Peyer's patch (tissue), 4 donors: ENCODE measurements at regions not wholly inside any gene's neighbourhood (a gene's known extent, or its start where the extent isn't known, plus 50 kb on each side); places are given as distances from the start of the nearest gene placed in this dataset.

Experiments
- POLR2A ChIP-seq, 2 donors: fragments of 450-650 bp; IDR thresholded peaks; one replicate each; pipeline ENCODE4 v1.5.1; 2017; ENCODE audit warnings: antibody characterized with exemption in 2 of 2, mild to moderate bottlenecking in 2 of 2, moderate library complexity in 2 of 2
- TF ChIP-seq, protein P1 (sequence below), 6 experiments: fragments of 450-650 bp in 4 of 6; fragments of 200-600 bp in 2 of 6; sonication (generic) in 1 of 6; IDR thresholded peaks; one replicate each; pipeline ENCODE4 v1.5.1; 2017 to 2019; ENCODE audit warnings: antibody characterized with exemption in 6 of 6, mild to moderate bottlenecking in 3 of 6, moderate library complexity in 1 of 6

GRCh38 chr3:140843656-140844055 is 98.0 kb upstream of the SLC25A36 start:
- TF ChIP-seq, protein P1, sequence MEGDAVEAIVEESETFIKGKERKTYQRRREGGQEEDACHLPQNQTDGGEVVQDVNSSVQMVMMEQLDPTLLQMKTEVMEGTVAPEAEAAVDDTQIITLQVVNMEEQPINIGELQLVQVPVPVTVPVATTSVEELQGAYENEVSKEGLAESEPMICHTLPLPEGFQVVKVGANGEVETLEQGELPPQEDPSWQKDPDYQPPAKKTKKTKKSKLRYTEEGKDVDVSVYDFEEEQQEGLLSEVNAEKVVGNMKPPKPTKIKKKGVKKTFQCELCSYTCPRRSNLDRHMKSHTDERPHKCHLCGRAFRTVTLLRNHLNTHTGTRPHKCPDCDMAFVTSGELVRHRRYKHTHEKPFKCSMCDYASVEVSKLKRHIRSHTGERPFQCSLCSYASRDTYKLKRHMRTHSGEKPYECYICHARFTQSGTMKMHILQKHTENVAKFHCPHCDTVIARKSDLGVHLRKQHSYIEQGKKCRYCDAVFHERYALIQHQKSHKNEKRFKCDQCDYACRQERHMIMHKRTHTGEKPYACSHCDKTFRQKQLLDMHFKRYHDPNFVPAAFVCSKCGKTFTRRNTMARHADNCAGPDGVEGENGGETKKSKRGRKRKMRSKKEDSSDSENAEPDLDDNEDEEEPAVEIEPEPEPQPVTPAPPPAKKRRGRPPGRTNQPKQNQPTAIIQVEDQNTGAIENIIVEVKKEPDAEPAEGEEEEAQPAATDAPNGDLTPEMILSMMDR (IDR thresholded peaks at IDR 0.05), result no peak
- no peak for TF ChIP-seq POLR2A (IDR thresholded peaks at IDR 0.05)
